ENCODE measurements at regions not wholly inside any gene's neighbourhood (a gene's known extent, or its start where the extent isn't known, plus 50 kb on each side); places are given as distances from the start of the nearest gene placed in this dataset.
"Not testable (repeated sequence)": the region's sequence is repeated elsewhere in the genome, so short reads cannot be mapped to it uniquely, and the experiment has no call there.

DNA sequence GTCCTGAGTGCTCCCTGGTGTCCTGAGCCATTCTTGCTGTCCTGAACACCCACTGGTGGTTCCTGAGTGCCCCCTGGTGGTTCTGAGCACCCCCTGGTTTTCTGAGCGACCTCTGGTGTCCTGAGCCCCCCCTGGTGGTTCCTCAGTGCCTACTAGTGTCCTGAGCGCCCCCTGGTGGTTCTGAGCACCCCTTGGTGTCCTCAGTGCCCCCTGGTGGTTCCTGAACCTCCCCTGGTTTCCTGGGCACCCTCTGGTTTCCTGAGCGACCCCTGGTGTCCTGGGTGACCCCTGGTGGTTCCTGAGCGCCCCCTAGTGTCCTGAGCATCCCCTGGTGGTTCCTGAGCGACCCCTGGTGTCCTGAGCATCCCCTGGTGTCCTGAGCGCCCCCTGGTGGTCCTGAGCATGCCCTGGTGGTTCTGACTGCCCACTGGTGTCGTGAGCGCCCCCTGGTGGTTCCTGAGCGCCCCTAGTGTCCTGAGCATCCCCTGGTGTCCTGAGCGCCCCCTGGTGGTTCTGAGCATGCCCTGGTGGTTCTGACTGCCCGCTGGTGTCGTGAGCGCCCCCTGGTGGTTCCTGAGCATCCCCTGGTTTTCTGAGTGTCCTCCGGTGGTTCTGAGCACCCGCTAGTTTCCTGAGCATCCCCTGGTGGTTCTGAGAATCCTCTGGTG, 473.1 kb downstream of the TMEM121 start:
- TF ChIP-seq, protein P1, sequence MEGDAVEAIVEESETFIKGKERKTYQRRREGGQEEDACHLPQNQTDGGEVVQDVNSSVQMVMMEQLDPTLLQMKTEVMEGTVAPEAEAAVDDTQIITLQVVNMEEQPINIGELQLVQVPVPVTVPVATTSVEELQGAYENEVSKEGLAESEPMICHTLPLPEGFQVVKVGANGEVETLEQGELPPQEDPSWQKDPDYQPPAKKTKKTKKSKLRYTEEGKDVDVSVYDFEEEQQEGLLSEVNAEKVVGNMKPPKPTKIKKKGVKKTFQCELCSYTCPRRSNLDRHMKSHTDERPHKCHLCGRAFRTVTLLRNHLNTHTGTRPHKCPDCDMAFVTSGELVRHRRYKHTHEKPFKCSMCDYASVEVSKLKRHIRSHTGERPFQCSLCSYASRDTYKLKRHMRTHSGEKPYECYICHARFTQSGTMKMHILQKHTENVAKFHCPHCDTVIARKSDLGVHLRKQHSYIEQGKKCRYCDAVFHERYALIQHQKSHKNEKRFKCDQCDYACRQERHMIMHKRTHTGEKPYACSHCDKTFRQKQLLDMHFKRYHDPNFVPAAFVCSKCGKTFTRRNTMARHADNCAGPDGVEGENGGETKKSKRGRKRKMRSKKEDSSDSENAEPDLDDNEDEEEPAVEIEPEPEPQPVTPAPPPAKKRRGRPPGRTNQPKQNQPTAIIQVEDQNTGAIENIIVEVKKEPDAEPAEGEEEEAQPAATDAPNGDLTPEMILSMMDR (conservative IDR thresholded peaks at IDR 0.05; ENCODE audit: low read length), result peak; percentile 18; the same call in 1 of the 2 replicates
- no peak overlapping the region for H3K4me3 ChIP-seq (ENCODE audit: low read length)
- peak; percentile 3 for DNase-seq (ENCODE audit: low read depth)

DNA sequence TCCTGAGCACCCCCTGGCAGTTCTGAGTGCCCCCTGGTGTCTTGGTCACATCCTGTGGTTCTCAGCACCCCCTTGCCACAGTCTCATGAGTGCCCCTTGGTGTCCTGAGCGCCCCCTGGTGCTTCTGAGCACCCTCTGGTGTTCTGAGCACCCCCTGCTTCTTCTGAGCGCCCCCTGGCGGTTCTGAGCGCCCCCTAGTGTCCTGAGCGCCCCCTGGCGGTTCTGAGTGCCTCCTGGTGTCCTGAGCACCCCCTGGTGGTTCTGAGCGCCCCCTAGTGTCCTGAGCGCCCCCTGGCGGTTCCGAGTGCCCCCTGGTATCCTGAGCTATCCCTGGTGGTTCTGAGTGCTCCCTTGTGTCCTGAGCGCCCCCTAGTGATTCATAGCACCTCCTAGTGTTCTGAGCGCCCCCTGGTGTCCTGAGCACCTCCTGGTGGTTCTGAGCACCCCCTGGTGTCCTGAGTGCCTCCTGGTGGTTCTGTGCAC, 473.7 kb downstream of the TMEM121 start:
- H3K4me3 ChIP-seq (ENCODE audit: low read length); DNase-seq (ENCODE audit: low read depth): not testable (repeated sequence)

DNA sequence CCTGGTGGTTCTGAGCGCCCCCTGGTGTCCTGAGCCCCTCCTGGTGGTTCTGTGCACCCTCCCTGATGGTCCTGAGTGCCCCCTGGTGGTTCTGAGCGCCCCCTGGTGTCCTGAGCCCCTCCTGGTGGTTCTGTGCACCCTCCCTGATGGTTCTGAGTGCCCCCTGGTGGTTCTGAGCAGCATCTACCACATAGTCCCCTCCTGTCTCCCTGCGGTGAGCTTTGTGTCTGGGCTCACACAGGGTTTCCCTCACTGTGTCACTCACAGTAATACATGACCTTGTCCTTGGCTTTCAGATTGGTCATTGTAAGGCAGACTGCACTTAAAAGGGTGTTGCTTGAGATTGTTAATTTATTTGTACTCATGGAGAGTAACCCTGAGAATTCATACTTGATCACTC, 474.9 kb downstream of the TMEM121 start:
- not testable (repeated sequence) for H3K4me3 ChIP-seq (ENCODE audit: low read length); DNase-seq (ENCODE audit: low read depth)

DNA sequence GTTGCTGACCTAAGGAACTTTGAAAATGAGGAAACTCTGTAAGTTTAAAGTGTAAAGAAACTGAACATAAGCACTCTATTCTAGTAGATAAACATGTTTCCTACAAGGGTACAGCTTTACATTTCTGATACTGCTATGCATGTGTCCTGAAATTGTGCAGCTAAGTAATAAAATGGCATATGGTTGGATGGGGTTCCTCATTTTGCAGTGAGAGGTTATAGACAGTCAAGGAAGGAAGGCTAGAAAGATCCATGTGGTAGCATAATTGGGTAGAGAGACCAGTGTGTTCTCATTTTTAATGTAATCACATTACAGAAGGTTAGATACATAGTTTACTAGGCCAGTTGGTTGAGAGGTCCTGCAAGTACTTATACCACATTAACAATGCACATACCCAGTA, 477.0 kb downstream of the TMEM121 start:
- DNase-seq (ENCODE audit: low read depth), result no peak
- TF ChIP-seq, protein P1 (conservative IDR thresholded peaks at IDR 0.05; ENCODE audit: low read length), result no peak
- H3K4me3 ChIP-seq (ENCODE audit: low read length), result no peak overlapping the region

DNA sequence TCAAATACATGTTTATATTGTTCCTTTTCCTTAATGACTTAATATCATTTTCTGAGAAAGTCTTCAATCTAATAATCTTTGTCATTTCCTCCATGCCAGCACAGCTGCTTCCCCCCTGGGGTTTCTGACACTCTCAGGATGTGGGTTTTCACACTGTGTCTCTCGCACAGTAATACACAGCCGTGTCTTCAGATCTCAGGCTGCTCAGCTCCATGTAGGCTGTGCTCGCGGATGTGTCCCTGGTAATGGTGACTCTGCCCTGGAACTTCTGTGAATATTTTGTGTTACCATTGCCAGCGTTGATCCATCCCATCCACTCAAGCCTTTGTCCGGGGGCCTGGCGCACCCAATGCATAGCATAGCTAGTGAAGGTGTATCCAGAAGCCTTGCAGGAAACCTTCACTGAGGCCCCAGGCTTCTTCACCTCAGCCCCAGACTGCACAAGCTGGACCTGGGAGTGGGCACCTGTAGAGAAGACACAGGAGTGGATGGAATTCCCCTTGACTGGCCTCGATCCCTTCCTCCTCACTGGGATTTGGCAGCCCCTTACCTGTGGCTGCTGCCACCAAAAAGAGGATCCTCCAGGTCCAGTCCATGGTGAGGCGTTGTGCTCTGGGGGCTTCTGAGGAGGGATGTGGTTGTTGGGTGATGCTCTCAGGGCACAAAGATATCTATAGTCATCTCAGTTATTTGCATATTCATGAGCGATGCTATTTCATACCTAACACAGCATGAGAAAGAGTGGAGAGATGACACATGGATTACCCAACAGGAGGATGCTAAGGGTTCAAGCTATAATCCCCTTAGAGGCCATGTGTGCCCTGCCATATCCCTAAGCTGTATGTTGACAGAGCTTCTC, 478.8 kb downstream of the TMEM121 start:
- not testable (repeated sequence) for H3K4me3 ChIP-seq (ENCODE audit: low read length); DNase-seq (ENCODE audit: low read depth)

DNA sequence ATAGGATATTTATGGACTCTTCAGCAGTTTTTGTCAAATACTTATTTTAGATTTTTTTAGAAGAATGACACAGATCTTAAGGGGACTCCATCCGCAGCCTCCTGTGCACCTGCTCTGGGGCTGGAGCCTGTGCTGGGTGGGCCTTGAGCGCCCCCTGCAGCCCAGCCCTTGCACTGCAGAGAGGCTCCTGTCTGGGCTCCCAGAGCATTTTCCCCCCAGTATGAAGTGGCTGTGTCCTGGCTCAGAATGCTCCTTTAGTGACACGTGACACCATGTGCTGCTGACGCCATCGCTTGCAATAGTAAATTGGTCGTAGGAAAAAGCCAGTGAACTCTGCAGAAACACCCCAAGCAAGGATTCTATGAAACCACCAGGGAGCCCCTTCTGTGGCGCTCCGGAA, 479.7 kb downstream of the TMEM121 start:
- H3K4me3 ChIP-seq (ENCODE audit: low read length); DNase-seq (ENCODE audit: low read depth): not testable (repeated sequence)
- TF ChIP-seq, protein P1 (conservative IDR thresholded peaks at IDR 0.05; ENCODE audit: low read length), result peak; percentile 24; the same call in 1 of the 2 replicates

DNA sequence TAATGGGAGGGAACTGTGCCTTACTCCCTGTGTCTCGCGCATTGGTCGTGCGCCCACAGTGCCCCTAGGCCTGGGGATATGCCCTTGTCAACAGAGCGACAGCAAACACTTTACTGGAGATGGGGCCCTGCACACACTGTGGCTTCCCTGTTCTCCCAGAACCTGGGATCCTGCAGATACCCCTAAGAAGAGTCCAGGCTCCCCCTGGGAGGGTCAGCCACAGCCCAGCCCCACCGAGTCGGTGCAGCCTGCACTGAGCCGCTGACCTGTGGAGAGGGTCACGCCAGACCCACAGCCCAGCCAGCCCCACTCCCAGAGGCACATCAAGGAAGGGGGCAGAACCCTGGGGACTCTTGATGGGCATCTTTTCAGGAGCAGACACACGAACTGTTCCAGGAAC, 480.3 kb downstream of the TMEM121 start:
- not testable (repeated sequence) for DNase-seq (ENCODE audit: low read depth); H3K4me3 ChIP-seq (ENCODE audit: low read length)

DNA sequence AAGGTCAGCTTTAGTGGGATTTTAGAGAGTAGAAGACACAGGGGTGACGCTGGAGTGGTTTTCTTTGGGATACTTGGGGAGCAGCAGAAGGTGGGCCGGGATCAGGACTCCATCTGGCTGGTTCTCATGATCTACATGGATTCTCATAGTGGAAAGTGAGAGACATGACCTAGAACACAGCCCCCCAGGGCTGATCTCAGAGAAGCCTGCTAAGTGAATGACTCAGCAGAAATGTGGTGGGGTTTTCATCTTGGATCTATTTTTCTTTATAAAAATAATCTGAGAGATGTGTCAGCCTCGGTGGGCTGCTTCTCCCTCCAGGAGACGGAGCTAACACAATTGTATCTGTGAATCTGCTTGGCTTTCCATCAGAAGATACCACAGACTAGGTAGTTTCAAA, 484.4 kb downstream of the TMEM121 start:
- H3K4me3 ChIP-seq (ENCODE audit: low read length), result no peak overlapping the region
- no peak for DNase-seq (ENCODE audit: low read depth)
- TF ChIP-seq, protein P1 (conservative IDR thresholded peaks at IDR 0.05; ENCODE audit: low read length), result no peak

DNA sequence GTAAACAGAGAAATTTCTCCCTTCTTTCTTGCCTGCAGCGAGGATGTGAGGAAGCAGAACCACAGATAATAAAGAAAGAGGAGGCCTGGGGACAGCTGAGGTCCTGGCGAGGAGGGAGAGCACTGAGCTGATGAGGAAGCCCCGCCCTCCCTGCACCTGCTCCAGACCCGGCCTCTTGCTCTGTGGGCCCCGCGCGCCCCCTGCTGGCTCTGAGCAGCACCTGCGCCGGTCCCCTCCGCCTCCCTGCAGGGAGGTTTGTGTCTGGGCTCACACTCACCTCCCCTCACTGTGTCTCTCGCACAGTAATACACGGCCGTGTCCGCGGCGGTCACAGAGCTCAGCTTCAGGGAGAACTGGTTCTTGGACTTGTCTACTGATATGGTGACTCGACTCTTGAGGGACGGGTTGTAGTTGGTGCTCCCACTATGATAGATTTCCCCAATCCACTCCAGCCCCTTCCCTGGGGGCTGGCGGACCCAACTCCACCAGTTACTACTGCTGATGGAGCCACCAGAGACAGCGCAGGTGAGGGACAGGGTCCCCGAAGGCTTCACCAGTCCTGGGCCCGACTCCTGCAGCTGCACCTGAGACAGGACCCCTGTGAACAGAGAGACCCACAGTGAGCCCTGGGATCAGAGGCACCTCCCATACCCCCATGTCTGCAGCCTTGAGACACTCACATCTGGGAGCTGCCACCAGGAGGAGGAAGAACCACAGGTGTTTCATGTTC, 485.4 kb downstream of the TMEM121 start:
- DNase-seq (ENCODE audit: low read depth); H3K4me3 ChIP-seq (ENCODE audit: low read length): not testable (repeated sequence)

DNA sequence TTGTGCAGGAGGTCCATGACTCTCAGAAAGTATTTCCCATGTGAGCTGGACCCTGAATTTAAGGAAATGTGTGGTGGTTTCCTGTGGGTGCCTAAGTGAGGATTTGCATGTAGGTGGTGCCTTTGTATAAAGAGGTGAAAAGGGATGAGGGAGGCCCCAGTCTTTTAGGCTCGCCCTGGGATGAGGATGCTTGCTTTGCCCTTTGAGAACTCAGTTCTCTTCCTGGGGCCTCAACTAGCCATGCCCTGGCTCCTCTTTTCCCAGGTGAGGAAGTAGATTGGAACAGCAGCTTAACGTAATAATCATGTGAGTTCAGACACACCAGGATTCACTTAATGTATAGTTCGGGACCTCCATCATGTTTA, 486.0 kb downstream of the TMEM121 start:
- DNase-seq (ENCODE audit: low read depth); H3K4me3 ChIP-seq (ENCODE audit: low read length): not testable (repeated sequence)
